ENCODE measurements at regions not wholly inside any gene's neighbourhood (a gene's known extent, or its start where the extent isn't known, plus 50 kb on each side); places are given as distances from the start of the nearest gene placed in this dataset.
"Not testable (repeated sequence)": the region's sequence is repeated elsewhere in the genome, so short reads cannot be mapped to it uniquely, and the experiment has no call there.

GRCh38 chr6:85107701-85108100, 342.2 kb upstream of the NT5E start:
- Histone ChIP-seq H3K36me3 (ENCODE audit: control insufficient read depth, insufficient read depth, low read length) (no peaks in the 10 kb centered on the region), H3K9ac (ENCODE audit: low read depth, low read length) (no peak overlapping the region), H3K4me3 (ENCODE audit: low read depth, low read length) (no peak overlapping the region), H3K27me3 (ENCODE audit: control insufficient read depth, insufficient read depth, low read length) (no peaks in the 10 kb centered on the region), H3K9me3 (ENCODE audit: control insufficient read depth, insufficient read depth, low read length) (no peaks in the 10 kb centered on the region), H3K4me1 (ENCODE audit: control insufficient read depth, insufficient read depth, low read length) (no peaks in the 10 kb centered on the region)

- no peak overlapping the region for H3K4me3 ChIP-seq (ENCODE audit: low read depth, low read length)
- no peak overlapping the region for H3K9ac ChIP-seq (ENCODE audit: low read depth, low read length)
- no peaks in the 10 kb centered on the region for H3K9me3 ChIP-seq (ENCODE audit: control insufficient read depth, insufficient read depth, low read length)
- no peaks in the 10 kb centered on the region for H3K36me3 ChIP-seq (ENCODE audit: control insufficient read depth, insufficient read depth, low read length)
- H3K4me1 ChIP-seq (ENCODE audit: control insufficient read depth, insufficient read depth, low read length): no peaks in the 10 kb centered on the region
- no peaks in the 10 kb centered on the region for H3K27me3 ChIP-seq (ENCODE audit: control insufficient read depth, insufficient read depth, low read length)
These were observed 332.6 kb upstream of the TBX18 start for GRCh38 chr6:85096976-85097375.

GRCh38 chr6:85092226-85092625, 327.8 kb upstream of the TBX18 start:
- no peaks in the 10 kb centered on the region for H3K9me3 ChIP-seq (ENCODE audit: control insufficient read depth, insufficient read depth, low read length)
- no peaks in the 10 kb centered on the region for H3K27me3 ChIP-seq (ENCODE audit: control insufficient read depth, insufficient read depth, low read length)
- H3K36me3 ChIP-seq (ENCODE audit: control insufficient read depth, insufficient read depth, low read length): no peaks in the 10 kb centered on the region
- H3K4me3 ChIP-seq (ENCODE audit: low read depth, low read length): no peak overlapping the region
- no peak overlapping the region for H3K9ac ChIP-seq (ENCODE audit: low read depth, low read length)
- no peaks in the 10 kb centered on the region for H3K4me1 ChIP-seq (ENCODE audit: control insufficient read depth, insufficient read depth, low read length)

GRCh38 chr6:85089255-85089654, 324.9 kb upstream of the TBX18 start:
- Histone ChIP-seq H3K9me3 (ENCODE audit: control insufficient read depth, insufficient read depth, low read length) (no peaks in the 10 kb centered on the region), H3K36me3 (ENCODE audit: control insufficient read depth, insufficient read depth, low read length) (no peaks in the 10 kb centered on the region), H3K4me1 (ENCODE audit: control insufficient read depth, insufficient read depth, low read length) (no peaks in the 10 kb centered on the region), H3K4me3 (ENCODE audit: low read depth, low read length) (no peak overlapping the region), H3K9ac (ENCODE audit: low read depth, low read length) (no peak overlapping the region), H3K27me3 (ENCODE audit: control insufficient read depth, insufficient read depth, low read length) (no peaks in the 10 kb centered on the region)

GRCh38 chr6:85085875-85086274, 321.5 kb upstream of the TBX18 start:
- H3K4me1 ChIP-seq (ENCODE audit: control insufficient read depth, insufficient read depth, low read length): no peaks in the 10 kb centered on the region
- H3K36me3 ChIP-seq (ENCODE audit: control insufficient read depth, insufficient read depth, low read length): no peaks in the 10 kb centered on the region
- H3K4me3 ChIP-seq (ENCODE audit: low read depth, low read length): no peak overlapping the region
- H3K9me3 ChIP-seq (ENCODE audit: control insufficient read depth, insufficient read depth, low read length): no peaks in the 10 kb centered on the region
- H3K9ac ChIP-seq (ENCODE audit: low read depth, low read length): no peak overlapping the region
- no peaks in the 10 kb centered on the region for H3K27me3 ChIP-seq (ENCODE audit: control insufficient read depth, insufficient read depth, low read length)

GRCh38 chr6:85081102-85081501, 316.7 kb upstream of the TBX18 start:
- no peak overlapping the region for H3K9ac ChIP-seq (ENCODE audit: low read depth, low read length)
- H3K27me3 ChIP-seq (ENCODE audit: control insufficient read depth, insufficient read depth, low read length): no peaks in the 10 kb centered on the region
- no peaks in the 10 kb centered on the region for H3K36me3 ChIP-seq (ENCODE audit: control insufficient read depth, insufficient read depth, low read length)
- no peak overlapping the region for H3K4me3 ChIP-seq (ENCODE audit: low read depth, low read length)
- H3K4me1 ChIP-seq (ENCODE audit: control insufficient read depth, insufficient read depth, low read length): no peaks in the 10 kb centered on the region
- H3K9me3 ChIP-seq (ENCODE audit: control insufficient read depth, insufficient read depth, low read length): no peaks in the 10 kb centered on the region

GRCh38 chr6:85079761-85080160, 315.4 kb upstream of the TBX18 start:
- Histone ChIP-seq H3K4me3 (ENCODE audit: low read depth, low read length) (no peak overlapping the region), H3K4me1 (ENCODE audit: control insufficient read depth, insufficient read depth, low read length) (no peaks in the 10 kb centered on the region), H3K36me3 (ENCODE audit: control insufficient read depth, insufficient read depth, low read length) (no peaks in the 10 kb centered on the region), H3K9ac (ENCODE audit: low read depth, low read length) (no peak overlapping the region), H3K9me3 (ENCODE audit: control insufficient read depth, insufficient read depth, low read length) (no peaks in the 10 kb centered on the region), H3K27me3 (ENCODE audit: control insufficient read depth, insufficient read depth, low read length) (no peaks in the 10 kb centered on the region)

- no peak overlapping the region for H3K9ac ChIP-seq (ENCODE audit: low read depth, low read length)
- H3K4me1 ChIP-seq (ENCODE audit: control insufficient read depth, insufficient read depth, low read length): no peaks in the 10 kb centered on the region
- H3K36me3 ChIP-seq (ENCODE audit: control insufficient read depth, insufficient read depth, low read length): no peaks in the 10 kb centered on the region
- no peak overlapping the region for H3K4me3 ChIP-seq (ENCODE audit: low read depth, low read length)
- H3K27me3 ChIP-seq (ENCODE audit: control insufficient read depth, insufficient read depth, low read length): no peaks in the 10 kb centered on the region
- H3K9me3 ChIP-seq (ENCODE audit: control insufficient read depth, insufficient read depth, low read length): no peaks in the 10 kb centered on the region
These were observed 313.7 kb upstream of the TBX18 start for GRCh38 chr6:85078058-85078457.

- Histone ChIP-seq H3K4me3 (ENCODE audit: low read depth, low read length) (no peak overlapping the region), H3K9ac (ENCODE audit: low read depth, low read length) (no peak overlapping the region), H3K9me3 (ENCODE audit: control insufficient read depth, insufficient read depth, low read length) (no peaks in the 10 kb centered on the region), H3K36me3 (ENCODE audit: control insufficient read depth, insufficient read depth, low read length) (no peaks in the 10 kb centered on the region), H3K27me3 (ENCODE audit: control insufficient read depth, insufficient read depth, low read length) (no peaks in the 10 kb centered on the region), H3K4me1 (ENCODE audit: control insufficient read depth, insufficient read depth, low read length) (no peaks in the 10 kb centered on the region)
These were observed 312.7 kb upstream of the TBX18 start for GRCh38 chr6:85077098-85077497.

- H3K9ac ChIP-seq (ENCODE audit: low read depth, low read length); H3K4me3 ChIP-seq (ENCODE audit: low read depth, low read length); H3K9me3 ChIP-seq (ENCODE audit: control insufficient read depth, insufficient read depth, low read length); H3K27me3 ChIP-seq (ENCODE audit: control insufficient read depth, insufficient read depth, low read length); H3K4me1 ChIP-seq (ENCODE audit: control insufficient read depth, insufficient read depth, low read length); H3K36me3 ChIP-seq (ENCODE audit: control insufficient read depth, insufficient read depth, low read length): not testable (repeated sequence)
These were observed 307.4 kb upstream of the TBX18 start for GRCh38 chr6:85071845-85072244.

GRCh38 chr6:85069577-85069976, 305.2 kb upstream of the TBX18 start:
- H3K4me3 ChIP-seq (ENCODE audit: low read depth, low read length): no peak overlapping the region
- no peaks in the 10 kb centered on the region for H3K9me3 ChIP-seq (ENCODE audit: control insufficient read depth, insufficient read depth, low read length)
- no peaks in the 10 kb centered on the region for H3K27me3 ChIP-seq (ENCODE audit: control insufficient read depth, insufficient read depth, low read length)
- no peaks in the 10 kb centered on the region for H3K36me3 ChIP-seq (ENCODE audit: control insufficient read depth, insufficient read depth, low read length)
- H3K9ac ChIP-seq (ENCODE audit: low read depth, low read length): no peak overlapping the region
- no peaks in the 10 kb centered on the region for H3K4me1 ChIP-seq (ENCODE audit: control insufficient read depth, insufficient read depth, low read length)

- Histone ChIP-seq H3K9me3 (ENCODE audit: control insufficient read depth, insufficient read depth, low read length) (no peaks in the 10 kb centered on the region), H3K4me1 (ENCODE audit: control insufficient read depth, insufficient read depth, low read length) (no peaks in the 10 kb centered on the region), H3K9ac (ENCODE audit: low read depth, low read length) (no peak overlapping the region), H3K27me3 (ENCODE audit: control insufficient read depth, insufficient read depth, low read length) (no peaks in the 10 kb centered on the region), H3K4me3 (ENCODE audit: low read depth, low read length) (no peak overlapping the region), H3K36me3 (ENCODE audit: control insufficient read depth, insufficient read depth, low read length) (no peaks in the 10 kb centered on the region)
These were observed 303.8 kb upstream of the TBX18 start for GRCh38 chr6:85068221-85068620.

- Histone ChIP-seq H3K27me3 (ENCODE audit: control insufficient read depth, insufficient read depth, low read length) (no peaks in the 10 kb centered on the region), H3K4me3 (ENCODE audit: low read depth, low read length) (no peak overlapping the region), H3K9me3 (ENCODE audit: control insufficient read depth, insufficient read depth, low read length) (no peaks in the 10 kb centered on the region), H3K9ac (ENCODE audit: low read depth, low read length) (no peak overlapping the region), H3K36me3 (ENCODE audit: control insufficient read depth, insufficient read depth, low read length) (no peaks in the 10 kb centered on the region), H3K4me1 (ENCODE audit: control insufficient read depth, insufficient read depth, low read length) (no peaks in the 10 kb centered on the region)
These were observed 301.9 kb upstream of the TBX18 start for GRCh38 chr6:85066266-85066665.

Data from iPS-15b (cell line).